K562 (cell line): ENCODE measurements at regions not wholly inside any gene's neighbourhood (a gene's known extent, or its start where the extent isn't known, plus 50 kb on each side); places are given as distances from the start of the nearest gene placed in this dataset.

Source experiments
- ATAC-seq: fragments of 200-7000 bp; cut with Tn5 transposase; 3 replicates; pipeline ENCODE4 v1.9.1; 2020; ENCODE audit warnings: moderate library complexity
- BruUV-seq: library from RNA; stranded (reverse); fragments of 400-500 nt; replicated peaks from 2 replicates; lab custom pipeline; 2021; lab: Mats Ljungman, UMichigan
- CTCF ChIA-PET: fragments of 300-600 bp; formaldehyde crosslinking; extraction: SDS; loops from one replicate; lab custom pipeline; 2021; ENCODE audit warnings: low intra/inter-chr PET ratio; lab: Yijun Ruan, JAX
- POLR2A ChIA-PET: fragments of 300-600, 350-650 bp; sonication (Branson Sonifier 250); formaldehyde crosslinking; extraction: SDS; loops from one replicate; lab custom pipeline; 2021; ENCODE audit warnings: antibody characterized with exemption, inconsistent platforms; lab: Yijun Ruan, JAX
- DNase-seq, 4 experiments: peaks; one replicate each; pipeline versions ENCODE4 v3.0.0 to v3.0.0-alpha.2; 2011 to 2018; ENCODE audit warnings: low spot score in 3 of 4, mixed read lengths in 3 of 4; ENCODE audit errors: extremely low read depth in 1 of 4
- FAIRE-seq: peaks from 2 replicates; lab custom pipeline; 2011; peaks lifted over from hg19 to GRCh38; lab: Jason Lieb, UNC
- H2AFZ ChIP-seq: 2 replicates; pipeline ENCODE4 v1.6.0; 2011; ENCODE audit warnings: low read depth, low read length, control low read depth, inconsistent platforms
- H3K27ac ChIP-seq: fragments of 200-600 bp; 3 replicates; pipeline ENCODE4 v1.8.0; 2011; ENCODE audit warnings: low read depth, mild to moderate bottlenecking, control low read depth, inconsistent platforms, low read length, moderate library complexity, mixed read lengths; ENCODE audit errors: extremely low read depth
- H3K27me3 ChIP-seq, 2 experiments: fragments of 300-600 bp in 1 of 2; 2 replicates in 1 of 2; 3 replicates in 1 of 2; pipeline versions ENCODE4 v1.6.0 to v1.8.0; 2011; ENCODE audit warnings: inconsistent platforms in 2 of 2, low read length in 2 of 2, mild to moderate bottlenecking in 1 of 2, mixed read lengths in 1 of 2, moderate library complexity in 1 of 2; ENCODE audit not compliant: control insufficient read depth in 2 of 2, insufficient read depth in 2 of 2
- H3K36me3 ChIP-seq: fragments of 300-600 bp; 3 replicates; pipeline ENCODE4 v1.8.0; 2011; ENCODE audit warnings: mild to moderate bottlenecking, low read length, inconsistent platforms; ENCODE audit not compliant: control insufficient read depth, insufficient read depth
- H3K4me1 ChIP-seq, 2 experiments: fragments of 200-600 bp in 1 of 2; replicated peaks in 1 of 2; 2 replicates in 1 of 2; 3 replicates in 1 of 2; pipeline versions ENCODE4 v1.5.1 to v1.8.0; 2011; ENCODE audit warnings: inconsistent platforms in 2 of 2, low read length in 2 of 2, mild to moderate bottlenecking in 1 of 2, mixed read lengths in 1 of 2, moderate library complexity in 1 of 2; ENCODE audit not compliant: control insufficient read depth in 2 of 2, insufficient read depth in 2 of 2
- H3K4me2 ChIP-seq: 2 replicates; pipeline ENCODE4 v1.6.1; 2011; ENCODE audit warnings: low read length, control low read depth, inconsistent platforms, mixed read lengths; ENCODE audit not compliant: insufficient read depth
- H3K4me3 ChIP-seq: fragments of 200-600 bp; sonication (generic), shearing (Covaris generic); 2 replicates; pipeline ENCODE4 v1.5.1; 2016; ENCODE audit warnings: control low read depth, inconsistent platforms
- H3K79me2 ChIP-seq: fragments of 200-600 bp; 3 replicates; pipeline ENCODE4 v1.8.0; 2011; ENCODE audit warnings: low read length, inconsistent platforms; ENCODE audit not compliant: control insufficient read depth, insufficient read depth
- H3K9ac ChIP-seq, 2 experiments: 2 replicates each; pipeline versions ENCODE4 v1.6.0 to v1.6.1; 2011; ENCODE audit warnings: low read depth in 2 of 2, low read length in 2 of 2, control low read depth in 1 of 2, inconsistent platforms in 1 of 2, mild to moderate bottlenecking in 1 of 2, mixed read lengths in 1 of 2; ENCODE audit not compliant: insufficient read depth in 1 of 2
- H3K9me1 ChIP-seq: one replicate; pipeline ENCODE4 v1.6.0; 2011; ENCODE audit warnings: inconsistent platforms, mild to moderate bottlenecking, low read length, moderate library complexity; ENCODE audit not compliant: control insufficient read depth, insufficient read depth
- H3K9me3 ChIP-seq: replicated peaks from 2 replicates; pipeline ENCODE4 v1.5.1; 2011; ENCODE audit warnings: low read depth, low read length, inconsistent platforms; ENCODE audit not compliant: control insufficient read depth, insufficient read depth
- H4K20me1 ChIP-seq: replicated peaks from 2 replicates; pipeline ENCODE4 v1.6.1; 2011; ENCODE audit warnings: low read length, inconsistent platforms, mixed read lengths; ENCODE audit not compliant: control insufficient read depth, insufficient read depth
- CHD4 ChIP-seq: fragments of 200-600 bp; sonication (generic); IDR thresholded peaks from 3 replicates; pipeline ENCODE4 v1.6.1; 2012; ENCODE audit warnings: low read depth, mild to moderate bottlenecking, mixed read lengths, low read length, inconsistent platforms; ENCODE audit not compliant: insufficient read depth, insufficient replicate concordance, poor library complexity, severe bottlenecking
- MITF ChIP-seq: IDR thresholded peaks from 2 replicates; pipeline ENCODE4 v1.6.1; 2014; ENCODE audit warnings: antibody characterized with exemption
- POU5F1 ChIP-seq: fragments of 150-350 bp; IDR thresholded peaks from 2 replicates; pipeline ENCODE4 v1.6.1; 2014; ENCODE audit warnings: borderline replicate concordance, low read length, low read depth, mild to moderate bottlenecking; ENCODE audit not compliant: partially characterized antibody
- RUNX1 ChIP-seq: sonication (generic); IDR thresholded peaks from 2 replicates; pipeline ENCODE4 v1.6.1; 2016; ENCODE audit warnings: antibody characterized with exemption, low read depth
- XRCC5 ChIP-seq: fragments of 200-400 bp; formaldehyde crosslinking; IDR thresholded peaks from 2 replicates; pipeline ENCODE4 v1.6.1; 2017; ENCODE audit warnings: low read depth, mild to moderate bottlenecking, low read length
- ZBED1 ChIP-seq: IDR thresholded peaks from 2 replicates; pipeline ENCODE4 v1.6.1; 2014
- WGBS: fragments of 100-300 bp; shearing (Covaris generic); methylation state at CpG from one replicate; pipeline ENCODE4 v1.1.6; 2016; ENCODE audit warnings: low coverage, mixed read lengths; ENCODE audit not compliant: insufficient coverage; ENCODE audit errors: missing lambda C conversion rate; 5-methylcytosine and 5-hydroxymethylcytosine counted together
- in situ Hi-C: fragments of 300-500 bp; cut with MboI; formaldehyde crosslinking; loops from 4 replicates; pipeline ENCODE4 v1.15.0; 2018; ENCODE audit warnings: inconsistent platforms, mixed read lengths
- intact Hi-C: fragments of 100-400 bp; cut with micrococcal nuclease; formaldehyde crosslinking; loops from 2 replicates; pipeline ENCODE4 v1.14.2; 2022

- Histone ChIP-seq H2AFZ (no peak overlapping the region), H3K4me1 (no peaks in the 10 kb centered on the region), H3K27me3 (peaks cover 4 to 37% of the 10 kb centered on the region in 2 experiments; a peak in 4 of 5 replicates), H3K79me2 (no peaks in the 10 kb centered on the region), H3K4me2 (no peak overlapping the region), H4K20me1 (no peaks in the 10 kb centered on the region), H3K27ac (no peak overlapping the region), H3K4me3 (no peak overlapping the region), H3K36me3 (no peaks in the 10 kb centered on the region), H3K9me1 (no peaks in the 10 kb centered on the region), H3K9ac (no peak overlapping the region), H3K9me3 (no peaks in the 10 kb centered on the region)
- TF ChIP-seq ZBED1 (no peak), POU5F1 (no peak), XRCC5 (no peak), CHD4 (no peak), RUNX1 (no peak), MITF (no peak)
- DNase-seq = no peak
- intact Hi-C loops = no loop called here
- CTCF ChIA-PET = no interaction called here
- no peak for FAIRE-seq
- WGBS = 0% methylated on average over 6 of the region's 6 CpGs
- POLR2A ChIA-PET = no interaction called here
- ATAC-seq = no peak
- in situ Hi-C loops = no loop called here
- no TSS peak for BruUV-seq
Measured at GRCh38 chr2:240198226-240198625, 57.8 kb upstream of the OTOS start.
